Activated CD8-positive, alpha-beta memory T cell treated with anti-CD3 and anti-CD28 coated beads, Interleukin-2, amount 50 U/mL, for 48 hours (primary cell): ENCODE measurements at regions not wholly inside any gene's neighbourhood (a gene's known extent, or its start where the extent isn't known, plus 50 kb on each side); places are given as distances from the start of the nearest gene placed in this dataset.
"Not testable (repeated sequence)": the region's sequence is repeated elsewhere in the genome, so short reads cannot be mapped to it uniquely, and the experiment has no call there.

Experiments
- DNase-seq: peaks from one replicate; pipeline ENCODE4 v3.0.0-alpha.2; 2020

- no peak for DNase-seq
Measured at GRCh38 chr1:60637651-60638050, 444.7 kb upstream of the NFIA start.

DNA sequence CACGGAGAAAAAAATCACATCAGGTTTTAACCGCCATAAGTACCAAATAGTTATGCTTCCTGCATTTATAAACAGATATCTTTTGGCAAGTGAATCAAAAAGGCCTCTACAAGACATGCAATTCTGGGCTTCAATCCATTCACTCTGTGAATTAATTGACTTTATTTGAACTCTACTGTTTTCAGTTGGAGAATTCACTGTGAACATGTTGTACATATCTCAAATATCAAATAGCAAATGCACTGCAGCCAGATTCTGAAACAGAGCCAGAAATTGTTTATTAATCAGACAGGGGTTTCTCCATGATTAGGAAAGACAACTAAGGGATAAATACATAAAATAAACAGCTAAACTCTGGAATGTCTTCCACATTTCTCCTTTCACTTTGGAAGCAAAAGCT, 445.4 kb upstream of the NFIA start:
- no peak for DNase-seq

DNA sequence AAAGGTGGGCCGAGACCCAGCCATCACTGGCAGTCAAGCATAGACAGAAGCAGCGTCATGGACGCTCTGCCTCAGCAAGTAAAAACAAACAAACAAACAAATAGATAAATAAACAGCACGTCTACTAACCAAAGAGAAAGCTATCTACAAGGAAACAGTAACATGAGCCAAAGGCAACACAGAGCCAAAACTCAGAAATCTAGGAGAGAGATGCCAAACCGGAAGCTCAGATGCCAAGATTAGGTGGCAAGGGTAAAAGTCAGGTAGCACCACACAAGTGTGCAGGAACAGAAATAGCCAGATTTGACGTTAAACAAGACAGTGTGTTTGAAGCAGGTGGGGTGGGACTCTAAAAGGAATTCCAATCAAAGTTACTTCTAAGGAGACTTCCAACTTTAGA, 448.3 kb upstream of the NFIA start:
- no peak for DNase-seq

DNA sequence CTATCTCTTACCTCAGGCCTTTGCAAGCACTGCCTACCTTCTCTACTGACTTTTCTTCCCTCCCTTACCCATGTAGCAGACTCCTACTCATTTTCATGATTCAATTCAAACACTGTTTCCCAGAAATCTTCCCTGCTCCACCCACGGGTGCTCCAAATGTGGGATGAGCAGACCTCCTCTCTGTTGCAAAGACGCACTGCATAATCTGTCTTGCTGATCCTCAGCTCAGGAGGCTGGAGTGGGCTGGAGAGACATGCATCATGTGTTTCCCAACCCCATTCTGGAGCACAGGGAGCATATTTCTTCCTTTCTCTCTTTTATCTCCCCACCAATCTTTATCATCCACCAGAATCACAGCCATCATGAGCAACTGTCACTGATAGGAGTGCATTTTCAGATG, 459.9 kb upstream of the NFIA start:
- no peak for DNase-seq

DNA sequence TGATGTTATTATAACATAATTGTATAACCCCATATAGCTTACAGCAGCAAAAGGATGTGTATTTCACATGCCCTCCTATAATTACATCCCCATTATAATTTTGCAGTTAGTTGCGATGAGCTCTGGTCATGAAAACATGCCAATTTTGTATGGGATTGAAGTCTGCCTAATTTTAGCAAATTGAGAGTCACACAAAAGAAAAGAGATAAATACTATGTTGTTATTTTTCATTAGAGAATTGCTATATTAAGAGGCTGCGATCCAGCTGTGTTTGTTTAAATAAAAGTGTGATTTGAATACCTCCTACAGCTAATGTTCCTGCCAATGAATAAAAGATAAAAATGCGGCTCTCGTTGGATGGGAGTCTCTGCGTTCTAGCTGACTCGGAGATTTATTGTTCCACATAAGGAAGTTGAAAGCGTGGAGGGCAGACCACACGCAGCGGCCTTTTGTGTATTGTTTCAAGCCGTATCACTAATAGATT, 461.0 kb upstream of the NFIA start:
- DNase-seq = no peak

- no peak for DNase-seq
Measured at GRCh38 chr1:60620087-60620486, 462.3 kb upstream of the NFIA start.

GRCh38 chr1:60619581-60619980, 462.8 kb upstream of the NFIA start:
- DNase-seq = no peak

GRCh38 chr1:60615666-60616065, 466.7 kb upstream of the NFIA start:
- DNase-seq = no peak

DNA sequence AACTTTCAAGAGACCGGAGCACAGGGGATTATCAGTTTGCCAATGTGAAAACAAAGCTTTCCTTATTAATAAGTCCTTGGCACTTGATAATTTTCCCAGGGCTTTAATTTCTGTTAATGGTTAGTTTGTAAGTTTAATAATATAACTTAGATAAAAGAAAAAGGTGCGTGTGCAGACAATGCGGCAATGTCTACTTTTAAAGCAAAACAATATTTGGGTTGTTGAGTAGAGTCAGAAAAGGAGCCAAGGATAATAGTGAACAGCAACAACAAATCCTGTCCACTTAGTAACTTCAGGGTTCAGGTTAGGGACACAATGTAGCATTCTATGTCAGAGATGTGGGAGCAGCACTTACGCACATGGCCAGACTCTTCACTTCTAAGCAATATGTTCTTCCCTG, 469.6 kb upstream of the NFIA start:
- DNase-seq = no peak

DNA sequence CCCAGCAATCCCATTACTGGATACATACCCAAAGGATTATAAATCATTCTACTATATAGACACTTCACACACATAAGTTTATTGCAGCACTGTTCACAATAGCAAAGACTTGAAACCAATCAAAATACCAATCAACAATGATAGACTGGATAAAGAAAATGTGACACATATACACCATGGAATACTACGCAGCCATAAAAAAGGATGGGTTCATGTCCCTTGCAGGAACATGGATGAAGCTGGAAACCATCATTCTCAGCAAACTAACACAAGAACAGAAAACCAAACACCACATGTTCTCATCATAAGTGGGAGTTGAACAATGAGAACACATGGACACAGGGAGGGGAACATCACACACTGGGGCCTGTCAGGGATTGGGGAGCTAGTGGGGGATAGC, 475.4 kb upstream of the NFIA start:
- not testable (repeated sequence) for DNase-seq

DNA sequence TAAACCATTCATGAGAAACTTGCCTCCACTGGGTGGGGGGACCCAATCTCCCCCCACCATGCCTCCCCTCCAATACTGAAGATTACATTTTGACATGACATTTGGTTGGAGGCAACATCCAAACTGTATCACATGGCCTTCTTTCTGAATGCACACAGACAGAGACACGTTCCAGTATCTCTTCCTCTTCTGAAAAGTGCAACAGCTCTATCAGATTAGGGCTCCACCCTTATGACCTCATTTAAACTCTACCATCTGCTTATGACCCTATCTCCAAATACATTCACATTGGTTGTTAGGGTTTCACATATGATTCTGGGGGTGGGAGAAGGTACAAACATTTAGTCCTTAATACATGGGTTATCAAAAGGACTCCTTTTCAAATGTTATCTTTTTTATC, 481.8 kb upstream of the NFIA start:
- no peak for DNase-seq

DNA sequence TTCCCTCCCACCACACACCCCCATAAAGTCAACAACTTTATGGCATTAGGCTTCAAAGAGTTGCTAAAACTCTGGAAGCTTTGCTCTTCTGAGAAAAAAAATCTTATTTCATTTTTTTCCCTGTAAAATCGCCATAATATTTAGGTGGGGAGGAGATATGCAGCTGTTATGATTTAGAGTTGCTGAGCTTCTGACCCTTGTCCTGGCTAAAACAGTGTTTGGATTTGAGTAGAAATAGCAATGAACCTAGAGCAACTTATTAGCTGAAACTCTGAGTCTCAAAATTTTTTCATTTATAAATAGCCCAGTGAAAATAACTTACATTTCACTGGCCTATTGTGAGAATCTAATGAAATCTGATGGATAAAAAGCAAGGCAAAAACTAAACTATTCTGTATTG, 482.8 kb upstream of the NFIA start:
- no peak for DNase-seq

DNA sequence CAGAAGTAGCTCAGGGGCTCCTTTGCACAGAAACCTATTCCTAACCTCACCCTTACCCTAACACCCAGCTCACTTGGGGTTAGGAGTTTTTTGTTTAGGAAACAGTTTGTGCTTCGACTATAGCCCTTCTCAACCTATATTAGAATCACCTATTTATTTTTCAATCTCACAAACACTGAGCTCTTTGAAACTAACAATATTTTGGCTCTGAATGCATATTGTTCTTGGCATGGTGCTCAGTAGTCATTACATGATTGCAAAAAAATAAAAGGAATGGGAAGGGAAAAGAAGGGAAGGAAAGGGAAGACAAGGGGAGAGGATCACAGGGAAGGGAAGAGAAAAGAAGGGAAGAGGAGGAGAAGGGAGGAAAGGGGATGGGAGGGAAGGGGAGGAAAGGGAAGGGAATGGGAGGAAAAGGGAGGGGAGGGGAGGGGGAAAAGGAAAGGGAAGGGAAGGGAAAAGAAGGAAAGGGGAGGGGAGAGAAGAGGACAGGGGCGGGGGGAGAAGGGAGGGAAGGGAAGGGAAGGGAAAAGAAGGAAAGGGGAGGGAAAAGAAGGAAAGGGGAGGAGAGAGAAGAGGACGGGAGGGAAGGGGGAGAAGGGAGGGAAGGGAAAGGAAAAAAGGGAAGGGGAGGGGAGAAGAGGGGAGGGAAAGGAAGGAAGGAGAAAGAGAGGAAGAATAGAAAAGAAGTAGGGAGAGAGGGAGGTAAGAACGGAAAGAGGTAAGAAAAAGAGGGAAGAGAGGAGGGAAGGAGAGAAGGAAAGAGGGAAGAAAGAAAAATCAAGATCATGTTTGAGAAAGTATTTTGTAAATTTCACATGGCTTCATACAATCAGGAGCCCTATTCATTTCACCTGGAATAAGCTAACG, 484.1 kb upstream of the NFIA start:
- DNase-seq = no peak

DNA sequence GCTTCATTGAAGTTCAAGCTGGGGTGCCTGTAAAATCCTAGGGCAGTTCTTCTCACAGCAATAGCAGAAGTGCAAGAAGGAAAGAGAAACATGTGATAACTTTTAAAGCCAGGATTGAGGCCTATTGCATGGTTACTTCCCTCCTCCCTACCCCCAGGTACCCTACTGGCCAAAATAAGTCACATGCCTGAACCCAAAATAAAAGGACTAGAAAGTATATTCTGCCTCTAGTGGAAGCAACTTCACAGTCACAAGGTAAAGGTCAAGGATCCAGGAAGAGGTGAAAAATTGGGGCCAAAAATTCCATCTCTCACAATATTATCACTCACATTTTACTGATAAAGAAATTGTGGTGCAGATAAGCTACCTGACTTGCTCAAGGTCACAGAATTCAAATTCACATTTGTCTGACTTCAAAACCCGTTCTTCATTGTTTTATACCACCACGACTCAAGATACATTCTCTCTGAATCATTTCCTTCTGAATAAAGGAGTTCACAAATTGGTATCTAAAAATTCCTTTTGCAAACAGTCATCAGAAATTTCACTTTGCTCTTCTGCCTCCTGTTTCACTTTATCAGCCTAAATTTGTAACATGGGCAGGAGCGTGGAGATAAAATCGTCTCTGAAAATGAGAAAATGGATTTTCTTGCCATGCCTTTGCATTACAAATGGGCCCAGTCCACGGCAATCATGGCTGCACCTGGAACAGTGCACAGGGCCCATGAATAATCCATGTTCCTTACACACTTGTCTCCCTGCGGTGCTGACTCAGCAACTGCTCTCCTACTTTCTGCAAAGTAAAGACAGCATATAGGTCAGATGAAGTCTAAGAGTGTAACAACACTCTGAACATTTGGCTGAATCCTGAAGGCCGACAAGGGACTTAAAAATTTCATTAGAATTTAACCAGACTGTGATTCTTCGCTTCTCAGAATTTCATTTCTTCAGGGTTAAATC, 485.3 kb upstream of the NFIA start:
- DNase-seq = no peak

DNA sequence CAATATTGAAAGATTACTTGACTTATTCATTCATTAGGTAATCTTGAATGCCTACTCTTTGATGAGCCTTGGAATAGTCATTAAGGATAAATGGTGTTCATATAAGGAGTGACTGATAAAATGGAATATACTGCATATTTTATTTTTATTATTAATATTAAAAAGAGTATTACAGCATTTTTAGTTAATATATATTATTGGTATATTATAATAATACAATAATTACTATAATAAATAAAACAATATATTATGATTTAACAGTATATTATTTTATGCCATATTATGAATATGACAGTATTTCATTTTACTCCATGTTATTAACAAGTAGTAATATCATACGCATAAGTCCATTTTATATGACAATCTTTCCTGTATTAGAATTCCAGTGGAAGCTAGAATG, 490.8 kb upstream of the NFIA start:
- DNase-seq = no peak

DNA sequence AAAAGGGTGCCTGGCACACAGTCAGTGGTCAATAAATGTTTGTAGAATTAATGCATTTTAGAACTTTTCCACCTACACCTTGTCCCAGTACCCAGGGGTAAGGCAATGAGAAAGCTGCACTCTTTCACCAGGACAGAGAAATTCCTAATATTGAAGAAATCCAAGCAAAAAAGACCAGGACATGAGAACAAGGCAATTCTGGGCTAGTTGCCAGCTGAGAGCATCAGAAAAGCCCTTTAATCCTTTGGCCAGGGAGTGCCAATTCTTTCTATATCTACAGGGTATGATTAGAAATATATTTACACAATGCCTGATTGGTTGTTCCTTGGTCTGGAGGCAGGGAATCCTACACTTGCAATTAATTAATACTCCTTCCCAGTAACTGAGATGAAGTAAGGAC, 492.4 kb upstream of the NFIA start:
- DNase-seq = no peak

DNA sequence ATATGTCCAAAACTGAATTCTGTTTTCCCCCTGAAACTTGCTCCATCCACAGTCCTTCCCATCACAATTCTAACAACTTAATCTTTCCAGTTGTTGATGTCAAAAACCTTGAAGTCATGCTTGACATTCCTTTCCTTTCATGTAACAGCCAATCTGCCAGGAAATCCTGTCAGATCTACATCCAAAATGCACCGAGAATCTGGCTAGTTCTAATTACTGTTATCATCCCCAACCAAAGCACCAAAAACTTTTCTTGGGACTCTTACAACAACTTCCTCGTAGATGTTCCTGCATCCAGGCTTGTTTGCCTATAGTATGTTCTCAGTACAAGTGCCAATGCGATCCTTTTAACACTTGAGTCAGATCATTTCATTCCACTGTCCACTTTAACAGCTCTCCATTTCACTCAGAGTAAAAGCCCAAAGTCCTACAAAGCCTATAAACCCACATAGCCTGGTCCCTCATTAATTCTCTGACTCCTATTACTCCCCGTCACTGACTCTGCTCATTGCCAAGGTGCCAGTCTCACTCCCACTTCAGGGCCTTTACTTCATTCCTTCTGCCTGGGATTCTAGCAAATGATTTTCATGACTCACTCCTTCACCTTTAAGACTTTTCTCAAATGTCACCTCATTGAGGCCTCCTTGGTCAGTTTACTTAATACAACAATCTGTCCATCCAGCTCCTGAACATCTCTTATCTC, 493.2 kb upstream of the NFIA start:
- no peak for DNase-seq

DNA sequence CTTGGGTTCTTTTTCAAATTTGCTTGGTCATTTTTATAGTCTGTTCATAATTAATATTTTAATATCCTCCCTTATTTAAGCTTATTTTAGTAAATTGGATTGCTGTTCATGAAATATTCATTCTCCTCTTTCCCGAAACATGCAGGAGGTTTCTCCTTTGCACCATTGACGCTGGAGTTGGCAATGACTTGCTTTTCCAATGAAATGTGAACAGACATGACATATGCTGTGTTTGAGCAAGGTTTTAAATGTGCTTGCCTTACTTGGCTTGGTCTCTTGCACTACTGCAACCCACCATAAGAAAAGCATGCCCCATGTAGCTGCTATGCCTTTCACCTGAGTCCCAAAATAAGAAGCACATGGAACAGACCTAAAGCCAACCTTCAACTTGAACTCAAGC, 498.0 kb upstream of the NFIA start:
- no peak for DNase-seq

DNA sequence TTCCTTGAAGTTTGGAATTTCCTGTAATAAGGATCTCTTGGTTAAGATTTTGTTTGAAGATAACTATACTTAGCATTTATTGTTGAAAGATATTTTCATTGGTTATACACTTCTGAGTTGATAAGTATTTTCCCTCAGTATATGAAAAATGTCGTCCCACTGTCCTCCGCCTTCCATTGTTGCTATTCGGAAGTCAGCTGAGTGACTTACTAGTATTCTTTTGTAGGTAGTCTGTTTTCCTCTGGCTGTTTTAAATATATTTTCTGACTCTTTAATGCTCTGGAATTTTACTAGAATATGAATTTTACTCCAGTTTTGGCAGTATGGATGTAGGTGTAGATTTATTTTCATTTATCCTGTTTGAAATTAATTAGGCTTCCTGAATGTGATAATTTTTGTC, 498.7 kb upstream of the NFIA start:
- no peak for DNase-seq

GRCh38 chr1:60581455-60582220, 500.7 kb upstream of the NFIA start:
- DNase-seq = no peak

GRCh38 chr1:60577029-60577428, 503.5 kb upstream of the C1orf87 start:
- no peak for DNase-seq

GRCh38 chr1:60575326-60575977, 501.9 kb upstream of the C1orf87 start:
- DNase-seq = no peak
